ENCODE measurements at regions not wholly inside any gene's neighbourhood (a gene's known extent, or its start where the extent isn't known, plus 50 kb on each side); places are given as distances from the start of the nearest gene placed in this dataset.

- Histone ChIP-seq H3K27ac (replicated peaks) (no peak overlapping the region), H3K4me1 (no peaks in the 10 kb centered on the region), H3K4me3 (no peak overlapping the region), H3K9me3 (replicated peaks) (no peaks in the 10 kb centered on the region), H3K36me3 (no peaks in the 10 kb centered on the region), H3K27me3 (ENCODE audit: low read depth) (peaks cover 58% of the 10 kb centered on the region)
- no peak for DNase-seq
- no peak for TF ChIP-seq CTCF (IDR thresholded peaks at IDR 0.05; ENCODE audit: borderline replicate concordance)
- intact Hi-C loops (cut with micrococcal nuclease), result no loop called here
These were observed 318.4 kb downstream of the IRX2 start for GRCh38 chr5:2433086-2433485.

GRCh38 chr5:2432076-2432920 is 319.2 kb downstream of the IRX2 start:
- intact Hi-C loops (cut with micrococcal nuclease), result no loop called here
- Histone ChIP-seq H3K9me3 (replicated peaks) (no peaks in the 10 kb centered on the region), H3K4me1 (no peaks in the 10 kb centered on the region), H3K4me3 (no peak overlapping the region), H3K27ac (replicated peaks) (no peak overlapping the region), H3K36me3 (no peaks in the 10 kb centered on the region), H3K27me3 (ENCODE audit: low read depth) (peaks cover 54% of the 10 kb centered on the region)
- TF ChIP-seq CTCF (IDR thresholded peaks at IDR 0.05; ENCODE audit: borderline replicate concordance), result no peak
- DNase-seq, result no peak

GRCh38 chr5:2430606-2431005 is 320.9 kb downstream of the IRX2 start:
- DNase-seq, result no peak
- no peaks in the 10 kb centered on the region for H3K4me1 ChIP-seq
- no peak overlapping the region for H3K27ac ChIP-seq (replicated peaks)
- no peak for TF ChIP-seq CTCF (IDR thresholded peaks at IDR 0.05; ENCODE audit: borderline replicate concordance)
- intact Hi-C loops (cut with micrococcal nuclease), result no loop called here
- H3K4me3 ChIP-seq, result no peak overlapping the region
- no peaks in the 10 kb centered on the region for H3K36me3 ChIP-seq
- H3K27me3 ChIP-seq (ENCODE audit: low read depth), result peaks cover 41% of the 10 kb centered on the region
- H3K9me3 ChIP-seq (replicated peaks), result peaks cover 7% of the 10 kb centered on the region

GRCh38 chr5:2427983-2428382 is 323.5 kb downstream of the IRX2 start:
- H3K4me3 ChIP-seq, result no peak overlapping the region
- H3K36me3 ChIP-seq, result no peaks in the 10 kb centered on the region
- H3K27me3 ChIP-seq (ENCODE audit: low read depth), result peaks cover 32% of the 10 kb centered on the region
- H3K4me1 ChIP-seq, result no peaks in the 10 kb centered on the region
- no peak for DNase-seq
- no peak for TF ChIP-seq CTCF (IDR thresholded peaks at IDR 0.05; ENCODE audit: borderline replicate concordance)
- H3K9me3 ChIP-seq (replicated peaks), result peaks cover 34% of the 10 kb centered on the region
- intact Hi-C loops (cut with micrococcal nuclease), result no loop called here
- no peak overlapping the region for H3K27ac ChIP-seq (replicated peaks)

- no peaks in the 10 kb centered on the region for H3K36me3 ChIP-seq
- no peak for TF ChIP-seq CTCF (IDR thresholded peaks at IDR 0.05; ENCODE audit: borderline replicate concordance)
- H3K27ac ChIP-seq (replicated peaks), result no peak overlapping the region
- intact Hi-C loops (cut with micrococcal nuclease), result no loop called here
- no peaks in the 10 kb centered on the region for H3K4me1 ChIP-seq
- no peak overlapping the region for H3K4me3 ChIP-seq
- H3K27me3 ChIP-seq (ENCODE audit: low read depth), result no peaks in the 10 kb centered on the region
- peaks cover 52% of the 10 kb centered on the region for H3K9me3 ChIP-seq (replicated peaks)
- DNase-seq, result no peak
These were observed 327.8 kb downstream of the IRX2 start for GRCh38 chr5:2423634-2424033.

Data from left ventricle myocardium inferior (tissue), 1 donor.